ENCODE measurements at regions not wholly inside any gene's neighbourhood (a gene's known extent, or its start where the extent isn't known, plus 50 kb on each side); places are given as distances from the start of the nearest gene placed in this dataset.

GRCh38 chr11:112374486-112375140 lies 114.0 kb upstream of the PLET1 start:
- TF ChIP-seq CTCF (IDR thresholded peaks at IDR 0.05; ENCODE audit: borderline replicate concordance, insufficient read depth, low read depth, low read length), result no peak
- no peak overlapping the region for H3K4me3 ChIP-seq (ENCODE audit: low read depth, low read length)

- no peak overlapping the region for H3K4me3 ChIP-seq (ENCODE audit: low read depth, low read length)
- TF ChIP-seq CTCF (IDR thresholded peaks at IDR 0.05; ENCODE audit: borderline replicate concordance, insufficient read depth, low read depth, low read length), result no peak
Observed at GRCh38 chr11:112377946-112378345, 117.3 kb upstream of the PLET1 start.

GRCh38 chr11:112380464-112380863 lies 119.8 kb upstream of the PLET1 start:
- no peak overlapping the region for H3K4me3 ChIP-seq (ENCODE audit: low read depth, low read length)
- TF ChIP-seq CTCF (IDR thresholded peaks at IDR 0.05; ENCODE audit: borderline replicate concordance, insufficient read depth, low read depth, low read length), result no peak

GRCh38 chr11:112381578-112381977 lies 120.9 kb upstream of the PLET1 start:
- H3K4me3 ChIP-seq (ENCODE audit: low read depth, low read length), result no peak overlapping the region
- TF ChIP-seq CTCF (IDR thresholded peaks at IDR 0.05; ENCODE audit: borderline replicate concordance, insufficient read depth, low read depth, low read length), result no peak

- no peak overlapping the region for H3K4me3 ChIP-seq (ENCODE audit: low read depth, low read length)
- TF ChIP-seq CTCF (IDR thresholded peaks at IDR 0.05; ENCODE audit: borderline replicate concordance, insufficient read depth, low read depth, low read length), result no peak
Observed at GRCh38 chr11:112382561-112382960, 121.9 kb upstream of the PLET1 start.

GRCh38 chr11:112388496-112388895 lies 127.8 kb upstream of the PLET1 start:
- no peak overlapping the region for H3K4me3 ChIP-seq (ENCODE audit: low read depth, low read length)
- no peak for TF ChIP-seq CTCF (IDR thresholded peaks at IDR 0.05; ENCODE audit: borderline replicate concordance, insufficient read depth, low read depth, low read length)

- H3K4me3 ChIP-seq (ENCODE audit: low read depth, low read length), result no peak overlapping the region
- TF ChIP-seq CTCF (IDR thresholded peaks at IDR 0.05; ENCODE audit: borderline replicate concordance, insufficient read depth, low read depth, low read length), result no peak
Observed at GRCh38 chr11:112391086-112391485, 130.4 kb upstream of the PLET1 start.
